ENCODE measurements at regions not wholly inside any gene's neighbourhood (a gene's known extent, or its start where the extent isn't known, plus 50 kb on each side); places are given as distances from the start of the nearest gene placed in this dataset.

DNA sequence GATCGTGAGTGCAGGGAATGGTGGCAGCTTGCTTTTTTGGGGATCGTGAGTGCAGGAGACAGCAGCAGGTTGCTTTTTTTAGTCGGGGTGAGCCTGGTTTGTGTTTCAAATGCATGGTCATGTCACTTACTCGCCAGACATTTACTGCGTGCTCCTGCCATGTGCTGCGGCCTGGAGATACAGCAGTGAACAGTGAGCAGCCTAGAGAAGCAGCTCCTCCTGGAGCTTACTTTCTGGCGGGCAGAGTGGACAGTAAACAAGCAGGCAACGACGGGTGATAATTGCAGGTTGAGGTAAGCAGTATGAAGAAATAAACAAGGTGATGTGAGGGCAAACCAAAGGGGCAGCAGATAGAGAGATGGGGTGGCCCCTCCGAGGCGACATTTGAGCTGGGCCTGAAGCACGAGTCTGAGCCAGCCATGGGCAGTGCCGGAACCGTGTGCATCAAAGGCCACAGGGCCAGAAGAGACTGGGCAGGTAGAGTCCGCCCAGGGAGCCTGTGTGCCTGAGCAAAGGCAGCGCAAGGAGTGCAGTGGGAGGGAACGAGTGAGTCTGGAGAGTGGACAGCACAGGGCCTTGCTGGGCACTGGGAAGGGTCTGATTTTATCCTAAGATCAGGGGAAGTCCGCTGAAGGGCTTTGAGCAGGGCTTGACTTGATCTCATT, 57.3 kb upstream of the RASA2 start:
- no peak overlapping the region for H3K4me2 ChIP-seq (ENCODE audit: low read length, poor library complexity, severe bottlenecking)
- no peak overlapping the region for H3K4ac ChIP-seq (ENCODE audit: low read depth in 1 of 2, low read length in 2 of 2)
- no peak overlapping the region for H3K27ac ChIP-seq (ENCODE audit: low read length, poor library complexity, severe bottlenecking)
- no peak overlapping the region for H2BK120ac ChIP-seq (ENCODE audit: low read depth, low read length)
- H2AK5ac ChIP-seq (ENCODE audit: low read length, severe bottlenecking): no peak overlapping the region
- no peak for DNase-seq
- no peaks in the 10 kb centered on the region for H3K27me3 ChIP-seq (ENCODE audit: control insufficient read depth in 1 of 2, insufficient read depth in 1 of 2, low read length in 2 of 2)
- no peak overlapping the region for H3K9ac ChIP-seq (ENCODE audit: low read length)
- 87% methylated on average over 18 of the region's 18 CpGs for WGBS
- peak overlapping the region; percentile 37 for H2BK15ac ChIP-seq (ENCODE audit: low read depth, poor library complexity, severe bottlenecking)
- peaks cover 14% of the 10 kb centered on the region for H3K4me1 ChIP-seq (ENCODE audit: control insufficient read depth, insufficient read depth, low read depth, low read length)
- no peak overlapping the region for H2BK5ac ChIP-seq (ENCODE audit: low read depth, low read length, poor library complexity, severe bottlenecking)
- peak overlapping the region in 1 of 2 experiments; percentile 51 for H2BK12ac ChIP-seq (ENCODE audit: low read length in 2 of 2)
- no peak overlapping the region for H3K14ac ChIP-seq (ENCODE audit: low read length in 2 of 2)
- no peak overlapping the region for H3K23ac ChIP-seq (ENCODE audit: low read length in 2 of 2)
- H3K9me3 ChIP-seq (ENCODE audit: control insufficient read depth, low read length): no peaks in the 10 kb centered on the region
- no peak overlapping the region for H2AFZ ChIP-seq (ENCODE audit: low read depth, low read length)
- H3K79me1 ChIP-seq (replicated peaks; ENCODE audit: low read length, poor library complexity, severe bottlenecking): peaks cover 50% of the 10 kb centered on the region
- H4K8ac ChIP-seq (ENCODE audit: low read length): peak overlapping the region; percentile 74
- H3K36me3 ChIP-seq (ENCODE audit: control insufficient read depth in 1 of 2, insufficient read depth in 2 of 2, low read depth in 1 of 2, low read length in 2 of 2): peaks cover 26 to 86% of the 10 kb centered on the region in 2 experiments
- H4K91ac ChIP-seq (ENCODE audit: low read length): peak overlapping the region; percentile 45
- peak overlapping the region in 1 of 2 experiments; percentile 31 for H3K4me3 ChIP-seq (ENCODE audit: insufficient read depth in 1 of 2, low read depth in 1 of 2, low read length in 2 of 2)
- H3K18ac ChIP-seq (ENCODE audit: low read depth in 1 of 2, low read length in 2 of 2): peak overlapping the region in 1 of 2 experiments; percentile 46

DNA sequence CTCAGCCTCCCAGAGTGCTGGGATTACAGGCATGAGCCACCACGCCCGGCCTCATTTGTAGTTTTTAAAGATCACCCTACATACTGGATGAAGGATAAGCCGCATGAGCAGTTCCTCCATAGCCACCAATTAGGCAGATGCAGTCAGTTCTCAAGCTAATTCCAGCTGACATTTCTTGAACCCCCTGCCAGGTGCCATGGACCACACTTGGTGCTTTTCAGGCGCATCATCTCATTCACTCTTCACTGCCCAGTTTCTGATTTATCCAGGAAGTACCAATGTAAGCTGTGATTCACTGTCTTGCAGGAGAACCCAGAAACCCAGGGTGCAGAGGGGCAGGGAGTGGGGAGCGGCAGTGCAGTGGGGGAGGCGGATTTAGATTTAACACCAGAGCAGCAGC, 56.5 kb upstream of the RASA2 start:
- no peak overlapping the region for H3K4me2 ChIP-seq (ENCODE audit: low read length, poor library complexity, severe bottlenecking)
- no peak overlapping the region for H2AFZ ChIP-seq (ENCODE audit: low read depth, low read length)
- no peaks in the 10 kb centered on the region for H3K27me3 ChIP-seq (ENCODE audit: control insufficient read depth in 1 of 2, insufficient read depth in 1 of 2, low read length in 2 of 2)
- no peak overlapping the region for H2BK12ac ChIP-seq (ENCODE audit: low read length in 2 of 2)
- peaks cover 26 to 82% of the 10 kb centered on the region in 2 experiments for H3K36me3 ChIP-seq (ENCODE audit: control insufficient read depth in 1 of 2, insufficient read depth in 2 of 2, low read depth in 1 of 2, low read length in 2 of 2)
- 98% methylated on average over 5 of the region's 6 CpGs for WGBS
- no peak overlapping the region for H3K23ac ChIP-seq (ENCODE audit: low read length in 2 of 2)
- H2BK120ac ChIP-seq (ENCODE audit: low read depth, low read length): no peak overlapping the region
- no peak overlapping the region for H4K91ac ChIP-seq (ENCODE audit: low read length)
- no peak overlapping the region for H3K27ac ChIP-seq (ENCODE audit: low read length, poor library complexity, severe bottlenecking)
- H3K9ac ChIP-seq (ENCODE audit: low read length): no peak overlapping the region
- no peak for DNase-seq
- no peak overlapping the region for H2BK5ac ChIP-seq (ENCODE audit: low read depth, low read length, poor library complexity, severe bottlenecking)
- H2BK15ac ChIP-seq (ENCODE audit: low read depth, poor library complexity, severe bottlenecking): no peak overlapping the region
- H2AK5ac ChIP-seq (ENCODE audit: low read length, severe bottlenecking): no peak overlapping the region
- H3K14ac ChIP-seq (ENCODE audit: low read length in 2 of 2): no peak overlapping the region
- H3K4me3 ChIP-seq (ENCODE audit: insufficient read depth in 1 of 2, low read depth in 1 of 2, low read length in 2 of 2): no peak overlapping the region
- peak overlapping the region; percentile 28 for H4K8ac ChIP-seq (ENCODE audit: low read length)
- peaks cover 51% of the 10 kb centered on the region for H3K79me1 ChIP-seq (replicated peaks; ENCODE audit: low read length, poor library complexity, severe bottlenecking)
- H3K18ac ChIP-seq (ENCODE audit: low read depth in 1 of 2, low read length in 2 of 2): no peak overlapping the region
- no peak overlapping the region for H3K4ac ChIP-seq (ENCODE audit: low read depth in 1 of 2, low read length in 2 of 2)
- H3K4me1 ChIP-seq (ENCODE audit: control insufficient read depth, insufficient read depth, low read depth, low read length): peaks cover 14% of the 10 kb centered on the region
- H3K9me3 ChIP-seq (ENCODE audit: control insufficient read depth, low read length): no peaks in the 10 kb centered on the region

- Histone ChIP-seq H2BK5ac (ENCODE audit: low read depth, low read length, poor library complexity, severe bottlenecking) (no peak overlapping the region), H3K4ac (ENCODE audit: low read depth in 1 of 2, low read length in 2 of 2) (no peak overlapping the region), H3K23ac (ENCODE audit: low read length in 2 of 2) (no peak overlapping the region), H3K4me3 (ENCODE audit: insufficient read depth in 1 of 2, low read depth in 1 of 2, low read length in 2 of 2) (no peak overlapping the region), H3K27me3 (ENCODE audit: control insufficient read depth in 1 of 2, insufficient read depth in 1 of 2, low read length in 2 of 2) (no peaks in the 10 kb centered on the region), H3K14ac (ENCODE audit: low read length in 2 of 2) (no peak overlapping the region), H3K4me1 (ENCODE audit: control insufficient read depth, insufficient read depth, low read depth, low read length) (peaks cover 6% of the 10 kb centered on the region), H4K8ac (ENCODE audit: low read length) (no peak overlapping the region), H3K27ac (ENCODE audit: low read length, poor library complexity, severe bottlenecking) (no peak overlapping the region), H4K91ac (ENCODE audit: low read length) (no peak overlapping the region), H3K18ac (ENCODE audit: low read depth in 1 of 2, low read length in 2 of 2) (peak overlapping the region in 1 of 2 experiments; percentile 57), H2BK15ac (ENCODE audit: low read depth, poor library complexity, severe bottlenecking) (no peak overlapping the region), H2BK12ac (ENCODE audit: low read length in 2 of 2) (no peak overlapping the region), H2AK5ac (ENCODE audit: low read length, severe bottlenecking) (no peak overlapping the region), H3K79me1 (replicated peaks; ENCODE audit: low read length, poor library complexity, severe bottlenecking) (peaks cover 53% of the 10 kb centered on the region), H2AFZ (ENCODE audit: low read depth, low read length) (no peak overlapping the region), H2BK120ac (ENCODE audit: low read depth, low read length) (no peak overlapping the region), H3K4me2 (ENCODE audit: low read length, poor library complexity, severe bottlenecking) (no peak overlapping the region), H3K9me3 (ENCODE audit: control insufficient read depth, low read length) (no peaks in the 10 kb centered on the region), H3K9ac (ENCODE audit: low read length) (no peak overlapping the region), H3K36me3 (ENCODE audit: control insufficient read depth in 1 of 2, insufficient read depth in 2 of 2, low read depth in 1 of 2, low read length in 2 of 2) (peaks cover 29 to 76% of the 10 kb centered on the region in 2 experiments)
- DNase-seq: no peak
- 90% methylated on average over 18 of the region's 18 CpGs for WGBS
These were observed 55.1 kb upstream of the RASA2 start for GRCh38 chr3:141431411-141432378.

DNA sequence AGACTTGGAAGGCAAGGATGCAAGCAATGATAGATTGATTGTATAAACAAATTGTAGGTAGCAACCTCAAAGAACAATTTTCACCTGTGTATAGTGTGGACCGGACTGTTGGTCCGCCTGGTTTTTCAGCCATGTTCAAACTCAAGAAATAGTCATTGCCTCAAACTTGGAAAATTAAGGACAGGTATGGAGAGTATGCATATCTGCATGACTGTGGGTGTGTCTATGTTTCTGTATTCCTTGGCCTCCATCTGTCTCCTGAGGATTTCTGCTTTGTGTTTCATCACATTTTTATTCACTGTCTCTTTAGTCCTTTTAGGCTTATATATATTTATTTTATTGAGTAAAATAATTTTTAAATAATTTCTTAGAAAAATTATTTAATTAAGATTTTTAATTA, 53.9 kb upstream of the RASA2 start:
- H3K14ac ChIP-seq (ENCODE audit: low read length in 2 of 2): no peak overlapping the region
- H4K91ac ChIP-seq (ENCODE audit: low read length): no peak overlapping the region
- DNase-seq: no peak
- no peak overlapping the region for H2BK15ac ChIP-seq (ENCODE audit: low read depth, poor library complexity, severe bottlenecking)
- no peak overlapping the region for H2BK120ac ChIP-seq (ENCODE audit: low read depth, low read length)
- H2BK12ac ChIP-seq (ENCODE audit: low read length in 2 of 2): no peak overlapping the region
- H3K23ac ChIP-seq (ENCODE audit: low read length in 2 of 2): no peak overlapping the region
- H3K36me3 ChIP-seq (ENCODE audit: control insufficient read depth in 1 of 2, insufficient read depth in 2 of 2, low read depth in 1 of 2, low read length in 2 of 2): peaks cover 21 to 75% of the 10 kb centered on the region in 2 experiments
- peaks cover 46% of the 10 kb centered on the region for H3K79me1 ChIP-seq (replicated peaks; ENCODE audit: low read length, poor library complexity, severe bottlenecking)
- no peak overlapping the region for H4K8ac ChIP-seq (ENCODE audit: low read length)
- no peaks in the 10 kb centered on the region for H3K9me3 ChIP-seq (ENCODE audit: control insufficient read depth, low read length)
- peaks cover 2% of the 10 kb centered on the region for H3K4me1 ChIP-seq (ENCODE audit: control insufficient read depth, insufficient read depth, low read depth, low read length)
- no peak overlapping the region for H2BK5ac ChIP-seq (ENCODE audit: low read depth, low read length, poor library complexity, severe bottlenecking)
- H3K4me3 ChIP-seq (ENCODE audit: insufficient read depth in 1 of 2, low read depth in 1 of 2, low read length in 2 of 2): no peak overlapping the region
- no peak overlapping the region for H3K4ac ChIP-seq (ENCODE audit: low read depth in 1 of 2, low read length in 2 of 2)
- no peak overlapping the region for H2AK5ac ChIP-seq (ENCODE audit: low read length, severe bottlenecking)
- peak overlapping the region in 1 of 2 experiments; percentile 8 for H3K18ac ChIP-seq (ENCODE audit: low read depth in 1 of 2, low read length in 2 of 2)
- H2AFZ ChIP-seq (ENCODE audit: low read depth, low read length): no peak overlapping the region
- WGBS: 85% methylated on average over 2 of the region's 2 CpGs
- no peak overlapping the region for H3K27ac ChIP-seq (ENCODE audit: low read length, poor library complexity, severe bottlenecking)
- no peak overlapping the region for H3K9ac ChIP-seq (ENCODE audit: low read length)
- H3K4me2 ChIP-seq (ENCODE audit: low read length, poor library complexity, severe bottlenecking): no peak overlapping the region
- H3K27me3 ChIP-seq (ENCODE audit: control insufficient read depth in 1 of 2, insufficient read depth in 1 of 2, low read length in 2 of 2): no peaks in the 10 kb centered on the region
